ENCODE measurements at regions not wholly inside any gene's neighbourhood (a gene's known extent, or its start where the extent isn't known, plus 50 kb on each side); places are given as distances from the start of the nearest gene placed in this dataset.
"Not testable (repeated sequence)": the region's sequence is repeated elsewhere in the genome, so short reads cannot be mapped to it uniquely, and the experiment has no call there.

GRCh38 chr16:80002261-80002660, 401.7 kb upstream of the MAF start:
- no peak for FAIRE-seq

- FAIRE-seq, result no peak
These were observed 397.6 kb upstream of the MAF start for GRCh38 chr16:79998143-79998542.

- no peak for FAIRE-seq
These were observed 396.7 kb upstream of the MAF start for GRCh38 chr16:79997257-79997656.

GRCh38 chr16:79996321-79996720, 395.8 kb upstream of the MAF start:
- no peak for FAIRE-seq

GRCh38 chr16:79995315-79995714, 394.8 kb upstream of the MAF start:
- no peak for FAIRE-seq

- no peak for FAIRE-seq
These were observed 393.9 kb upstream of the MAF start for GRCh38 chr16:79994418-79994817.

GRCh38 chr16:79993629-79994209, 393.2 kb upstream of the MAF start:
- no peak for FAIRE-seq

- FAIRE-seq, result no peak
These were observed 391.4 kb upstream of the MAF start for GRCh38 chr16:79991969-79992368.

- FAIRE-seq, result no peak
These were observed 388.2 kb upstream of the MAF start for GRCh38 chr16:79988721-79989220.

GRCh38 chr16:79988089-79988488, 387.6 kb upstream of the MAF start:
- no peak for FAIRE-seq

GRCh38 chr16:79986352-79986751, 385.8 kb upstream of the MAF start:
- FAIRE-seq, result no peak

- FAIRE-seq, result no peak
These were observed 385.1 kb upstream of the MAF start for GRCh38 chr16:79985606-79986005.

GRCh38 chr16:79984149-79984548, 383.6 kb upstream of the MAF start:
- not testable (repeated sequence) for FAIRE-seq

GRCh38 chr16:79982862-79983261, 382.3 kb upstream of the MAF start:
- no peak for FAIRE-seq

- FAIRE-seq, result no peak
These were observed 381.8 kb upstream of the MAF start for GRCh38 chr16:79982361-79982760.

GRCh38 chr16:79981814-79982213, 381.3 kb upstream of the MAF start:
- no peak for FAIRE-seq

- FAIRE-seq, result no peak
These were observed 380.3 kb upstream of the MAF start for GRCh38 chr16:79980650-79981521.

GRCh38 chr16:79977940-79978836, 377.7 kb upstream of the MAF start:
- FAIRE-seq, result no peak

- no peak for FAIRE-seq
These were observed 372.8 kb upstream of the MAF start for GRCh38 chr16:79973320-79973719.

- FAIRE-seq, result no peak
These were observed 371.6 kb upstream of the MAF start for GRCh38 chr16:79972053-79972704.

- no peak for FAIRE-seq
These were observed 370.7 kb upstream of the MAF start for GRCh38 chr16:79971237-79971572.

GRCh38 chr16:79970551-79971236, 370.2 kb upstream of the MAF start:
- no peak for FAIRE-seq
